ENCODE measurements at regions not wholly inside any gene's neighbourhood (a gene's known extent, or its start where the extent isn't known, plus 50 kb on each side); places are given as distances from the start of the nearest gene placed in this dataset.

- H3K27ac Mint-ChIP-seq, result no peak overlapping the region
- H3K4me3 Mint-ChIP-seq, result no peak overlapping the region
- peaks cover 4% of the 10 kb centered on the region for H3K4me1 Mint-ChIP-seq (ENCODE audit: low read depth)
- H3K9me3 Mint-ChIP-seq, result peaks cover 4% of the 10 kb centered on the region
- H3K27me3 Mint-ChIP-seq, result no peaks in the 10 kb centered on the region
- no peaks in the 10 kb centered on the region for H3K36me3 Mint-ChIP-seq (ENCODE audit: low read depth)
Observed at GRCh38 chr6:156183678-156184077, 593.5 kb upstream of the ARID1B start.

- no peaks in the 10 kb centered on the region for H3K27me3 Mint-ChIP-seq
- H3K9me3 Mint-ChIP-seq, result peaks cover 8% of the 10 kb centered on the region
- H3K4me1 Mint-ChIP-seq (ENCODE audit: low read depth), result peaks cover 4% of the 10 kb centered on the region
- H3K4me3 Mint-ChIP-seq, result no peak overlapping the region
- H3K27ac Mint-ChIP-seq, result no peak overlapping the region
- no peaks in the 10 kb centered on the region for H3K36me3 Mint-ChIP-seq (ENCODE audit: low read depth)
Observed at GRCh38 chr6:156182356-156182755, 594.8 kb upstream of the ARID1B start.

DNA sequence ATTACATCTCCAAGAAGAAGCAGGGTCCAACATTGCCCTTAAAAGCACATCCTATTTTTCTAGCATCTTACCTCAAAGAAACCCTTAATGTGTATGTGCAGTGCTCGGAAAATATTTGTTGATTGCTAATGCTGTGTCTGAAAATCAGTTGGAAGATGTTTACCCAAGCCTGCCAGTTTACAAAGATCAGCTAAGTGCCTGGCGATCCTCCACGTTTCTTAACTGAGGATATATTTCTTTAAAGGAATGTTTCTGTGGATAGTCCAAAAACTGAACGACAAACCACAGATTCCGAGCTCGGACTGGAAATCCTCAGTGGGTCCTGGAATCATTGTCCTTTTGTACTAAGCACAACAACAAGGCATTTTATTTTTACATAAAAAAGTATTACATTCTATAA, 595.7 kb upstream of the ARID1B start:
- Mint-ChIP-seq H3K36me3 (ENCODE audit: low read depth) (no peaks in the 10 kb centered on the region), H3K27me3 (no peaks in the 10 kb centered on the region), H3K4me1 (ENCODE audit: low read depth) (peaks cover 4% of the 10 kb centered on the region), H3K9me3 (peaks cover 8% of the 10 kb centered on the region), H3K4me3 (no peak overlapping the region), H3K27ac (no peak overlapping the region)

DNA sequence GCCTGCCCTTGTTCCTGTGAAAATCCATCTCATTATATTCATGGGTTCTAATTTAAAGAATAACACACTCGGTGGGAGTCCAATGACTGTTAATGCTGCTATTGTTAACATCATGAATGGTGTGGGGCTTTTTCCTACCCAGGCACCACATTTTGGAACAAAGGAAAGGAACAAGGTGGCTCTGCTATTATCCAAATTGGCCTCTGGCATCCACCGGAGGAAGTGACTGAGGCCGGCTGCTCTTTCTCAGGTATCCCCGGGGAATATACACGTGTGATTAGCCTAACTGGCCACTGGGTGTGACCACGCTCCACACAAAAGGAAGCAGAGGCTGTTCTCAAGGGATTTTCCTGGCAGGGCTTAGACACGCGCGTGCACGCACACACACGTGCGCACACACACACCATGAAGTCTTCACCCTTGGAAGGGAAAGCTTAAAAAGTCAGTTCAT, 601.2 kb upstream of the ARID1B start:
- Mint-ChIP-seq H3K36me3 (ENCODE audit: low read depth) (no peaks in the 10 kb centered on the region), H3K4me1 (ENCODE audit: low read depth) (peaks cover 13% of the 10 kb centered on the region), H3K27ac (no peak overlapping the region), H3K27me3 (no peaks in the 10 kb centered on the region), H3K9me3 (peaks cover 8% of the 10 kb centered on the region), H3K4me3 (no peak overlapping the region)

GRCh38 chr6:156175433-156175832, 601.7 kb upstream of the ARID1B start:
- H3K4me1 Mint-ChIP-seq (ENCODE audit: low read depth), result peaks cover 13% of the 10 kb centered on the region
- H3K9me3 Mint-ChIP-seq, result peaks cover 7% of the 10 kb centered on the region
- H3K4me3 Mint-ChIP-seq, result no peak overlapping the region
- no peaks in the 10 kb centered on the region for H3K27me3 Mint-ChIP-seq
- no peak overlapping the region for H3K27ac Mint-ChIP-seq
- H3K36me3 Mint-ChIP-seq (ENCODE audit: low read depth), result no peaks in the 10 kb centered on the region

GRCh38 chr6:156174031-156174890, 602.9 kb upstream of the ARID1B start:
- Mint-ChIP-seq H3K4me1 (ENCODE audit: low read depth) (peaks cover 17% of the 10 kb centered on the region), H3K27me3 (no peaks in the 10 kb centered on the region), H3K27ac (peak overlapping the region; percentile 2), H3K4me3 (no peak overlapping the region), H3K9me3 (peaks cover 7% of the 10 kb centered on the region), H3K36me3 (ENCODE audit: low read depth) (no peaks in the 10 kb centered on the region)

GRCh38 chr6:156169371-156169770, 607.8 kb upstream of the ARID1B start:
- Mint-ChIP-seq H3K27me3 (peaks cover 4% of the 10 kb centered on the region), H3K36me3 (ENCODE audit: low read depth) (no peaks in the 10 kb centered on the region), H3K4me3 (no peak overlapping the region), H3K4me1 (ENCODE audit: low read depth) (peaks cover 52% of the 10 kb centered on the region), H3K9me3 (no peaks in the 10 kb centered on the region), H3K27ac (no peak overlapping the region)

- peak overlapping the region; percentile 60 for H3K4me3 Mint-ChIP-seq
- H3K4me1 Mint-ChIP-seq (ENCODE audit: low read depth), result peaks cover 52% of the 10 kb centered on the region
- H3K27ac Mint-ChIP-seq, result peak overlapping the region; percentile 51
- H3K36me3 Mint-ChIP-seq (ENCODE audit: low read depth), result no peaks in the 10 kb centered on the region
- peaks cover 4% of the 10 kb centered on the region for H3K27me3 Mint-ChIP-seq
- H3K9me3 Mint-ChIP-seq, result no peaks in the 10 kb centered on the region
Observed at GRCh38 chr6:156167625-156168071, 609.5 kb upstream of the ARID1B start.

GRCh38 chr6:156167016-156167624, 610.1 kb upstream of the ARID1B start:
- Mint-ChIP-seq H3K27ac (peak overlapping the region; percentile 51), H3K9me3 (no peaks in the 10 kb centered on the region), H3K36me3 (ENCODE audit: low read depth) (no peaks in the 10 kb centered on the region), H3K4me1 (ENCODE audit: low read depth) (peaks cover 52% of the 10 kb centered on the region), H3K4me3 (peak overlapping the region; percentile 60), H3K27me3 (peaks cover 4% of the 10 kb centered on the region)

DNA sequence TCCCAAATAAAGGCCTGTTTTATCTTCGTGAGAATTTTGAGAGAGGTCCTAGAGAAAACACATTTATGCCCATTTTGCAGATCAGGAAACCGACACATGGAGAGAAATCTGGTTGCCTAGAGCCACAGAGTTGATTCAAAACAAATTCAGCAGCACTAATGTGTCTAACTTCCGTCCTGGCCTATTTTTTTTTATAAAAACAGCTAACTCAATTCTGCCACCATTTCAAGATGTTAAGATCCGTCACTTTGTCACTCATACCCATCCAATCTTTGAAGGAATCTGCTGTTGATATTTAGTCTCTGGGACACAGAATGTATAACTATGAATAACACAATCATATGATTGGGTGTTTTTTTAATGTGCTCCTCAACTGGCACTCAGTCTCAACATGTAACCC, 611.1 kb upstream of the ARID1B start:
- Mint-ChIP-seq H3K27me3 (peaks cover 4% of the 10 kb centered on the region), H3K4me3 (no peak overlapping the region), H3K4me1 (ENCODE audit: low read depth) (peaks cover 52% of the 10 kb centered on the region), H3K36me3 (ENCODE audit: low read depth) (no peaks in the 10 kb centered on the region), H3K9me3 (no peaks in the 10 kb centered on the region), H3K27ac (no peak overlapping the region)

- no peaks in the 10 kb centered on the region for H3K9me3 Mint-ChIP-seq
- H3K27ac Mint-ChIP-seq, result no peak overlapping the region
- peaks cover 52% of the 10 kb centered on the region for H3K4me1 Mint-ChIP-seq (ENCODE audit: low read depth)
- H3K36me3 Mint-ChIP-seq (ENCODE audit: low read depth), result no peaks in the 10 kb centered on the region
- H3K27me3 Mint-ChIP-seq, result peaks cover 4% of the 10 kb centered on the region
- H3K4me3 Mint-ChIP-seq, result no peak overlapping the region
Observed at GRCh38 chr6:156164701-156165452, 612.3 kb upstream of the ARID1B start.

- no peaks in the 10 kb centered on the region for H3K9me3 Mint-ChIP-seq
- H3K36me3 Mint-ChIP-seq (ENCODE audit: low read depth), result no peaks in the 10 kb centered on the region
- H3K27me3 Mint-ChIP-seq, result peaks cover 4% of the 10 kb centered on the region
- H3K4me3 Mint-ChIP-seq, result no peak overlapping the region
- H3K27ac Mint-ChIP-seq, result peak overlapping the region; percentile 23
- H3K4me1 Mint-ChIP-seq (ENCODE audit: low read depth), result peaks cover 45% of the 10 kb centered on the region
Observed at GRCh38 chr6:156163311-156163710, 613.9 kb upstream of the ARID1B start.

DNA sequence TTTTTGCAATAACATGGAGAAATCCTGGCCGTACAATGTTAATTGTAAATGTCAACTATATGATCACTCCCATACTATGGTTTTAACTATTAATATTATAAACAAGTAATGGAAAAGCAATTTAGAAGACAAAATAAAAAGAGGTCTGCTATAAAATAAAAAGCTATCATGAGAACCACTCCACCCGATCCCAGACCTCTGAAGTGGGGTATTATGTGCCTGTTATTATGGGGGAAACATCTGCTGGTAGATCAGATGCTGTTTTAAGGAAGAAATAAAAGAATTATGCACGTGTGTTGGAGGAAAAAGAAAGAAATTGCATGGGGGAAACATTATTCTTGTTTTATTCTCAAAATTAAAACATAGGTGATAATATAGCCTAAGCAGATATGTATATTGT, 615.7 kb upstream of the ARID1B start:
- no peaks in the 10 kb centered on the region for H3K36me3 Mint-ChIP-seq (ENCODE audit: low read depth)
- no peak overlapping the region for H3K27ac Mint-ChIP-seq
- peaks cover 27% of the 10 kb centered on the region for H3K4me1 Mint-ChIP-seq (ENCODE audit: low read depth)
- H3K27me3 Mint-ChIP-seq, result peaks cover 4% of the 10 kb centered on the region
- no peaks in the 10 kb centered on the region for H3K9me3 Mint-ChIP-seq
- no peak overlapping the region for H3K4me3 Mint-ChIP-seq

GRCh38 chr6:156160795-156161165, 616.4 kb upstream of the ARID1B start:
- Mint-ChIP-seq H3K9me3 (no peaks in the 10 kb centered on the region), H3K36me3 (ENCODE audit: low read depth) (no peaks in the 10 kb centered on the region), H3K27me3 (no peaks in the 10 kb centered on the region), H3K27ac (no peak overlapping the region), H3K4me3 (no peak overlapping the region), H3K4me1 (ENCODE audit: low read depth) (peaks cover 20% of the 10 kb centered on the region)
